ENCODE measurements at regions not wholly inside any gene's neighbourhood (a gene's known extent, or its start where the extent isn't known, plus 50 kb on each side); places are given as distances from the start of the nearest gene placed in this dataset.

DNA sequence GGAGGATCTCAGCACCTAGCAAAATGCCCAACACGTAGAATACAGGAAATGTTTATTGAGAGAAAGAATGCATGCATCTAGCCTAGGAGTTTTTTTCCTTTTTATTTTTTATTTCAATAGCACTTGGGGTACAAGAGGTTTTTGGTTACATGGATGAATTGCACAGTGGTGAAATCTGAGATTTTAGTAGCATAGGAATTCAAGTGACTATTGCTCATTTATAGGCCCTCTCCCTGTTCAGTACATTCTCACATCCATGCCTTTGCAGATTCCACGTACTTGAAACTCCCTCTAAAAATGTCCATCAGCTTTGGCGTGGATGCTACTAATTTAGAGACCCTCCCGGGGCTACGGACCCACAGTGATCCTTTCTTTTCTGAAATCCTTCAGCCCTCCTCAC, 61.7 kb upstream of the PIAS1 start:
- no peaks in the 10 kb centered on the region for H3K23me2 ChIP-seq (ENCODE audit: insufficient read length, low read depth, low read length, poor library complexity, severe bottlenecking)
- no peaks in the 10 kb centered on the region for H3K4me1 ChIP-seq (ENCODE audit: insufficient read depth, low read length)
- H3K14ac ChIP-seq (ENCODE audit: insufficient read depth, low read length), result no peak overlapping the region
- H4K5ac ChIP-seq (ENCODE audit: insufficient read length, low read depth, low read length), result no peak overlapping the region
- H3K27me3 ChIP-seq (ENCODE audit: insufficient read depth, low read length), result no peaks in the 10 kb centered on the region
- Mint-ChIP-seq H3K27ac (no peak overlapping the region), H3K36me3 (ENCODE audit: insufficient read depth in 1 of 3, low read depth in 3 of 3) (no peaks in the 10 kb centered on the region), H3K4me1 (no peaks in the 10 kb centered on the region; a peak in 2 of 4 replicates), H3K4me3 (no peak overlapping the region), H3K9me3 (no peaks in the 10 kb centered on the region), H3K27me3 (ENCODE audit: low read depth) (peaks cover 9% of the 10 kb centered on the region)
- H4K8ac ChIP-seq (replicated peaks; ENCODE audit: insufficient read length, low read depth, low read length), result no peak overlapping the region
- H3K56ac ChIP-seq (ENCODE audit: insufficient read length, low read depth, low read length), result no peak overlapping the region
- no peaks in the 10 kb centered on the region for H3K9me3 ChIP-seq (ENCODE audit: control insufficient read depth, low read depth, low read length)
- no peak overlapping the region for H3K9ac ChIP-seq (ENCODE audit: extremely low read depth, insufficient read length, low read length)
- no peak overlapping the region for H2BK15ac ChIP-seq (ENCODE audit: low read depth, low read length)
- H3K79me1 ChIP-seq (ENCODE audit: insufficient read depth, low read depth, low read length, poor library complexity, severe bottlenecking), result no peaks in the 10 kb centered on the region
- no peaks in the 10 kb centered on the region for H3K79me2 ChIP-seq (ENCODE audit: insufficient read depth, low read length)
- H2AFZ ChIP-seq (ENCODE audit: low read length), result no peak overlapping the region
- H3K23ac ChIP-seq (ENCODE audit: insufficient read length, low read depth, low read length), result no peak overlapping the region
- no peak overlapping the region for H2BK12ac ChIP-seq (ENCODE audit: insufficient read length, low read depth, low read length)
- H2BK120ac ChIP-seq (ENCODE audit: low read depth, low read length, poor library complexity, severe bottlenecking), result no peak overlapping the region
- no peak for TF ChIP-seq CTCF (conservative IDR thresholded peaks at IDR 0.05)
- H2BK5ac ChIP-seq (ENCODE audit: insufficient read length, low read length), result no peak overlapping the region
- H3K18ac ChIP-seq (ENCODE audit: insufficient read length, low read depth, low read length), result no peak overlapping the region
- H3K27ac ChIP-seq (ENCODE audit: insufficient read length, low read depth, low read length), result no peak overlapping the region
- WGBS (ENCODE audit: extremely low coverage, insufficient read length, low lambda C conversion rate), result no CpG with 5 or more reads among the region's 5 CpGs
- no peak for DNase-seq
- H2BK20ac ChIP-seq (ENCODE audit: low read depth, low read length, poor library complexity, severe bottlenecking), result no peak overlapping the region
- H4K91ac ChIP-seq (ENCODE audit: insufficient read length, low read depth, low read length), result no peak overlapping the region
- H4K20me1 ChIP-seq (ENCODE audit: control insufficient read depth, insufficient read depth, insufficient read length), result no peaks in the 10 kb centered on the region
- no peak overlapping the region for H3T11ph ChIP-seq (ENCODE audit: low read length)
- H3K4me2 ChIP-seq (ENCODE audit: insufficient read depth, insufficient read length, low read length), result no peak overlapping the region
- no peak overlapping the region for H2AK5ac ChIP-seq (ENCODE audit: insufficient read length, low read length)
- H3K4ac ChIP-seq (ENCODE audit: low read depth, low read length), result no peak overlapping the region
